Muscle layer of colon (tissue), 2 donors: ENCODE measurements at regions not wholly inside any gene's neighbourhood (a gene's known extent, or its start where the extent isn't known, plus 50 kb on each side); places are given as distances from the start of the nearest gene placed in this dataset.

Experiments
- H3K27ac ChIP-seq: one replicate; pipeline ENCODE4 v1.7.0; 2013; ENCODE audit warnings: low read depth, mild to moderate bottlenecking, low read length, moderate library complexity
- H3K27me3 ChIP-seq, 2 donors: one replicate each; pipeline ENCODE4 v1.7.0; 2013; ENCODE audit warnings: low read length in 2 of 2, mild to moderate bottlenecking in 2 of 2; ENCODE audit not compliant: insufficient read depth in 2 of 2, control insufficient read depth in 1 of 2
- H3K36me3 ChIP-seq: one replicate; pipeline ENCODE4 v1.7.0; 2013; ENCODE audit warnings: mild to moderate bottlenecking, low read length; ENCODE audit not compliant: insufficient read depth
- H3K4me1 ChIP-seq: one replicate; pipeline ENCODE4 v1.7.0; 2013; ENCODE audit warnings: mild to moderate bottlenecking, low read length; ENCODE audit not compliant: insufficient read depth
- H3K4me3 ChIP-seq, 2 donors: one replicate each; pipeline ENCODE4 v1.7.0; 2013; ENCODE audit warnings: low read length in 2 of 2, low read depth in 1 of 2, mild to moderate bottlenecking in 1 of 2, moderate library complexity in 1 of 2
- H3K9ac ChIP-seq: one replicate; pipeline ENCODE4 v1.7.0; 2013; ENCODE audit warnings: low read length
- H3K9me3 ChIP-seq: one replicate; pipeline ENCODE4 v1.7.0; 2013; ENCODE audit warnings: mild to moderate bottlenecking, low read length
- donor health status: abdominal sarcoma.
- donor health status: Adenocarcinoma of cecum.

DNA sequence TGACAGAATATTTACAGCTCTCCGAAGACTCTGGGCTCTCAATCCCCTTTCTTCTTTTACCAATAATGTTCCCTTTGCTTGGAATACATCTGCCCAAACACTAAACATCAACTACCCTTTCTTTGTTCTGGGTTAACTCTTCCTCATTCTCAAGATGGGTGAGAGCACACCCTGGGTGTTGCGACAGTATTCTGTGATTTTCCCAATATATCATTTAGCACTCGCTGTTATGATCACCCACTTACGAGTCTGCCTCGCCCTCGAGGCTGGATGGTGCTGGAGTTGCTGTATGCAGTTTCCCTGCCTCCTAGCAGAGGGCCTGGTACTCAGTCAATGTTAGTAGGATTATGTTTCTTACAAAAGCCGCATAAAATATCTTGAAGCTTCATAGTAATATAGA, 93.2 kb downstream of the SOCS6 start:
- no peak overlapping the region for H3K4me3 ChIP-seq
- no peaks in the 10 kb centered on the region for H3K36me3 ChIP-seq
- H3K9me3 ChIP-seq, result no peaks in the 10 kb centered on the region
- no peaks in the 10 kb centered on the region for H3K4me1 ChIP-seq
- no peak overlapping the region for H3K9ac ChIP-seq
- no peaks in the 10 kb centered on the region for H3K27me3 ChIP-seq
- no peak overlapping the region for H3K27ac ChIP-seq

DNA sequence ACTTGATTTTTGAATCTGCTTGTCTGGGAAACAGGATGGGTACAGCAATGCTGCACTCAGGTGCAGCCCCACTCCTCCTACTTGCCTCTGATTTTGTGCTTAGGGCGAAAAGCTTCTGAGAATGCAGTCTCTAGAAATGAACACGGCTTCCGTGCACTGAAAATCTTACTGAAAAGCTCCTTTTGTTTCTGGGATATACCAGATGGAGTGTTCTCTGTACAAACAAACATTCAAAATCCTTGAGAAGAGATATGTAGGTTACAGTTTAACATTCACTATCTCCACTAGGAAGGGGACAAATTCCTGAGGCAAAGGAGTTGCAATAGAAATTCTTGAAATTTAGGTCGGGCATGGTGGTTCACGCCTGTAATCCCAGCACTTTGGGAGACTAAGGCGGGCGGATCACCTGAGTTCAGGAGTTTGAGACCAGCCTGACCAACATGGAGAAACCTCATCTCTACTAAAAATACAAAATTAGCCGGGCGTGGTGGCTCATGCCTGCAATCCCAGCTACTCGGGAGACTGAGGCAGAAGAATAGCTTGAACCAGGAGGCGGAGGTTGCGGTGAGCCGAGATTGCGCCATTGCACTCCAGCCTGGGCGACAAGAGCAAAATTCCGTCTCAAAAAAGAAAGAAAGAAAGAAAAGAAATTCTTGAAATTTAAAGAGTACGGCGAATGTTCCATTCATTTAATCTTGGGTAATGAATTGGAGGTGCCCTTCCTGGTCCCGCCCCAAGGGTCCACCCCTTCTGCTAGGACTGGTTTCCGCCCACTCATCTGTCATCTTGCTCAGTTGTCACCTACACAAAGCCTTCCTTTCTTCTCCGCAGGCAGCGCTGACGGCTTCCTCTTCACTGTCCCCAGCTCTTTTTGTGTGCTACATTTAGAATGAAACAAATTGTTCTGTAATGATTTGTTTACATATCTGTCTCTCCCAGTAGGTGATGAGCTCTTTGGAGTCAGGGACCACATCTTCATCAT, 92.4 kb downstream of the SOCS6 start:
- no peaks in the 10 kb centered on the region for H3K9me3 ChIP-seq
- no peaks in the 10 kb centered on the region for H3K27me3 ChIP-seq
- no peaks in the 10 kb centered on the region for H3K36me3 ChIP-seq
- H3K4me1 ChIP-seq, result no peaks in the 10 kb centered on the region
- H3K27ac ChIP-seq, result no peak overlapping the region
- no peak overlapping the region for H3K4me3 ChIP-seq
- H3K9ac ChIP-seq, result no peak overlapping the region
